Type B pancreatic cell (in vitro differentiated cells): ENCODE measurements at regions not wholly inside any gene's neighbourhood (a gene's known extent, or its start where the extent isn't known, plus 50 kb on each side); places are given as distances from the start of the nearest gene placed in this dataset.
"Not testable (repeated sequence)": the region's sequence is repeated elsewhere in the genome, so short reads cannot be mapped to it uniquely, and the experiment has no call there.

Source experiments
- DNase-seq: peaks from one replicate; pipeline ENCODE4 v3.0.0; 2021; ENCODE audit warnings: mixed read lengths; ENCODE audit not compliant: unreplicated experiment; ENCODE audit errors: extremely low spot score
- H3K27ac Mint-ChIP-seq: 2 replicates; pipeline ENCODE4 v1.8.0; 2021; ENCODE audit warnings: mild to moderate bottlenecking, mixed read lengths
- H3K27me3 Mint-ChIP-seq: 2 replicates; pipeline ENCODE4 v1.8.0; 2021; ENCODE audit warnings: mixed read lengths
- H3K36me3 Mint-ChIP-seq: 2 replicates; pipeline ENCODE4 v1.8.0; 2021; ENCODE audit warnings: mixed read lengths
- H3K4me1 Mint-ChIP-seq: one replicate; pipeline ENCODE4 v1.8.0; 2021; ENCODE audit warnings: mixed read lengths; ENCODE audit not compliant: unreplicated experiment
- H3K4me3 Mint-ChIP-seq: 2 replicates; pipeline ENCODE4 v1.8.0; 2021; ENCODE audit warnings: mild to moderate bottlenecking, mixed read lengths
- H3K9me3 Mint-ChIP-seq: 2 replicates; pipeline ENCODE4 v1.8.0; 2021; ENCODE audit warnings: mixed read lengths
- TF ChIP-seq, protein P1 (sequence below): fragments of 200-600 bp; sonication (generic); conservative IDR thresholded peaks from 2 replicates; pipeline ENCODE4 v1.5.0; 2021; ENCODE audit warnings: antibody characterized with exemption, mild to moderate bottlenecking

DNA sequence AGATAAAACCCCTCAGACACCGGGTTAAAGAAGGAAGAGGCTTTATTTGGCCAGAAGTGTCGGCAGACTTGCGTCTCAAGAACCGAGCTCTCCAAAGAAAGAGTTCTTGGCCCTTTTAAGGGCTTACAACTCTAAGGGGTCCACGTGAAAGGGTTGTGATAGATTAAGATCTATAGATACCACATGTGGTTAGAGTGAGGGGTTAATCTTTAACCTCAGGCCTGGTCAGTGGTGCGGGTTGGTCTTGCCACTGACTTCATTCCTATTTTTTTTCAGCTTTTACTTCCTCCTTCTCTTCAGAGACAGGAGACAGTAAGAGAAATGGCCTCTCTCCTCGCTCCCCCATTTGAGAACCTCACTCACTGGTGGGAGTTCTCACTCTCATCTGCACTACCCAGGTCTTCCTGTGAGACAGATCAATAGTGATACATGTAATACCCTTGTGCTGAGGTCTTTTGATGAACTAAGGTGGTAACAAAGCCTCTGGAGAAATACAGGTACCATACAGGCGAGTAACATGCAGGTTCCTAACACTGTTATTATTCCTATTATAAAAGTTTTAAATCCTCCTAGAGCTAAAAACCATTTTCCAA, 52.4 kb upstream of the COX7C start:
- H3K4me1 Mint-ChIP-seq, result peaks cover 8% of the 10 kb centered on the region
- H3K4me3 Mint-ChIP-seq, result no peak overlapping the region
- DNase-seq, result no peak
- no peaks in the 10 kb centered on the region for H3K27me3 Mint-ChIP-seq
- H3K9me3 Mint-ChIP-seq, result no peaks in the 10 kb centered on the region
- H3K36me3 Mint-ChIP-seq, result peaks cover 3% of the 10 kb centered on the region
- H3K27ac Mint-ChIP-seq, result no peak overlapping the region
- TF ChIP-seq, protein P1, sequence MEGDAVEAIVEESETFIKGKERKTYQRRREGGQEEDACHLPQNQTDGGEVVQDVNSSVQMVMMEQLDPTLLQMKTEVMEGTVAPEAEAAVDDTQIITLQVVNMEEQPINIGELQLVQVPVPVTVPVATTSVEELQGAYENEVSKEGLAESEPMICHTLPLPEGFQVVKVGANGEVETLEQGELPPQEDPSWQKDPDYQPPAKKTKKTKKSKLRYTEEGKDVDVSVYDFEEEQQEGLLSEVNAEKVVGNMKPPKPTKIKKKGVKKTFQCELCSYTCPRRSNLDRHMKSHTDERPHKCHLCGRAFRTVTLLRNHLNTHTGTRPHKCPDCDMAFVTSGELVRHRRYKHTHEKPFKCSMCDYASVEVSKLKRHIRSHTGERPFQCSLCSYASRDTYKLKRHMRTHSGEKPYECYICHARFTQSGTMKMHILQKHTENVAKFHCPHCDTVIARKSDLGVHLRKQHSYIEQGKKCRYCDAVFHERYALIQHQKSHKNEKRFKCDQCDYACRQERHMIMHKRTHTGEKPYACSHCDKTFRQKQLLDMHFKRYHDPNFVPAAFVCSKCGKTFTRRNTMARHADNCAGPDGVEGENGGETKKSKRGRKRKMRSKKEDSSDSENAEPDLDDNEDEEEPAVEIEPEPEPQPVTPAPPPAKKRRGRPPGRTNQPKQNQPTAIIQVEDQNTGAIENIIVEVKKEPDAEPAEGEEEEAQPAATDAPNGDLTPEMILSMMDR, result no peak

DNA sequence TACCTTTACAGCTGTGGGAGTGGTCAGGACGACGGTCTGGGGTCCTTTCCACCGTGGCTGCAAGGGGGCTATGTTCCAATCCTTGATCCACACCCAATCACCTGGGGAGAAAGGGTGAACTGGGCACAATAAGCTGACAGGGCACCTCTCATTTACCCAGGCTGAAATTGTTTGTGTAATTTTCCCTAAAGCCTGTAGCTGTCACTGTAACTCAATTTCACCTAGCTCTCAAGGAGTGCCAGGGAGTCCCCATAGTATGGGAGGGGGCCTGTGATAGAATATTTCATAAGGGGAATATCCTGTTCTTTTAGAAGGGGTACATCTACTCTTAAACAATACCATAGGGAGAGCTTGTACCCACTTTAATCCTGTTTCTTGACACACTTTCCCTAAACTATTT, 51.7 kb upstream of the COX7C start:
- H3K4me3 Mint-ChIP-seq, H3K9me3 Mint-ChIP-seq, H3K36me3 Mint-ChIP-seq, H3K27me3 Mint-ChIP-seq, H3K27ac Mint-ChIP-seq, H3K4me1 Mint-ChIP-seq, DNase-seq: not testable (repeated sequence)
